ENCODE measurements at regions not wholly inside any gene's neighbourhood (a gene's known extent, or its start where the extent isn't known, plus 50 kb on each side); places are given as distances from the start of the nearest gene placed in this dataset.

GRCh38 chr3:59440285-59441028 lies 390.6 kb upstream of the CFAP20DC start:
- no peak for TF ChIP-seq CTCF (IDR thresholded peaks at IDR 0.05; ENCODE audit: insufficient read depth, low read length, poor library complexity, severe bottlenecking)
- no peak overlapping the region for H3K4me3 ChIP-seq (ENCODE audit: low read depth, low read length)
- DNase-seq (ENCODE audit: low read depth) = no peak

GRCh38 chr3:59438492-59438891 lies 388.7 kb upstream of the CFAP20DC start:
- no peaks in the 10 kb centered on the region for H3K36me3 ChIP-seq (ENCODE audit: control insufficient read depth, insufficient read depth, low read length)
- no peak overlapping the region for H3K4me3 ChIP-seq (ENCODE audit: low read depth, low read length)
- no peaks in the 10 kb centered on the region for H3K27me3 ChIP-seq (ENCODE audit: control insufficient read depth, insufficient read depth, low read length)
- TF ChIP-seq CTCF (IDR thresholded peaks at IDR 0.05; ENCODE audit: insufficient read depth, low read length, poor library complexity, severe bottlenecking) = no peak
- DNase-seq (ENCODE audit: low read depth) = no peak

More at GRCh38 chr3:59440285-59441028, 390.6 kb upstream of the CFAP20DC start:
- no peaks in the 10 kb centered on the region for H3K27me3 ChIP-seq (ENCODE audit: control insufficient read depth, insufficient read depth, low read length)
- no peaks in the 10 kb centered on the region for H3K36me3 ChIP-seq (ENCODE audit: control insufficient read depth, insufficient read depth, low read length)

GRCh38 chr3:59436164-59436958 lies 386.5 kb upstream of the CFAP20DC start:
- Histone ChIP-seq H3K36me3 (ENCODE audit: control insufficient read depth, insufficient read depth, low read length) (no peaks in the 10 kb centered on the region), H3K27me3 (ENCODE audit: control insufficient read depth, insufficient read depth, low read length) (no peaks in the 10 kb centered on the region), H3K4me3 (ENCODE audit: low read depth, low read length) (no peak overlapping the region)
- TF ChIP-seq CTCF (IDR thresholded peaks at IDR 0.05; ENCODE audit: insufficient read depth, low read length, poor library complexity, severe bottlenecking) = no peak
- DNase-seq (ENCODE audit: low read depth) = no peak

GRCh38 chr3:59433546-59433945 lies 383.7 kb upstream of the CFAP20DC start:
- Histone ChIP-seq H3K36me3 (ENCODE audit: control insufficient read depth, insufficient read depth, low read length) (no peaks in the 10 kb centered on the region), H3K27me3 (ENCODE audit: control insufficient read depth, insufficient read depth, low read length) (no peaks in the 10 kb centered on the region), H3K4me3 (ENCODE audit: low read depth, low read length) (no peak overlapping the region)
- no peak for DNase-seq (ENCODE audit: low read depth)
- no peak for TF ChIP-seq CTCF (IDR thresholded peaks at IDR 0.05; ENCODE audit: insufficient read depth, low read length, poor library complexity, severe bottlenecking)

- no peak for DNase-seq (ENCODE audit: low read depth)
These were observed 382.8 kb upstream of the CFAP20DC start for GRCh38 chr3:59432665-59433064.

More at GRCh38 chr3:59432665-59433064, 382.8 kb upstream of the CFAP20DC start:
- no peaks in the 10 kb centered on the region for H3K36me3 ChIP-seq (ENCODE audit: control insufficient read depth, insufficient read depth, low read length)
- no peak for TF ChIP-seq CTCF (IDR thresholded peaks at IDR 0.05; ENCODE audit: insufficient read depth, low read length, poor library complexity, severe bottlenecking)
- no peak overlapping the region for H3K4me3 ChIP-seq (ENCODE audit: low read depth, low read length)
- no peaks in the 10 kb centered on the region for H3K27me3 ChIP-seq (ENCODE audit: control insufficient read depth, insufficient read depth, low read length)
